ENCODE measurements at regions not wholly inside any gene's neighbourhood (a gene's known extent, or its start where the extent isn't known, plus 50 kb on each side); places are given as distances from the start of the nearest gene placed in this dataset.

DNA sequence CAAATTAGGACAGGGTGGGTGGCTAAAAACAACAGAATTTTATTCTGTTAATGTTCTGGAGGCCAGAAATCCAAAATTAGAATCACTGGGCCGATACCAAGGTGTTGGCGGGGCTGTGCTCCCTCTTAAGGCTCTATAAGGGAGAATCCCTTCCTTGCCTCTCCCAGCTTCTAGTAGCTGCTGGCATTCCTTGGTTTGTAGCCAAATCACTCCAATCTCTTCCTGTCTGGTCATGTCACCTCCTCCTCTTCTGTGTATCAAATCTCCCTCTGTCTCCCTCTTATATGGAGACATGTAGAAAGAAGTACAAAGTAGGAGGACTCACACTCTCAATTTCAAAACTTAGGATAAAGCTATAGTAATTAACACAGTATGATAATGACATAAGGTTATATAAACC lies 102.9 kb upstream of the SIRPA start:
- Histone ChIP-seq H3K27ac (no peak overlapping the region), H3K9me3 (no peaks in the 10 kb centered on the region), H3K4me1 (no peaks in the 10 kb centered on the region), H3K36me3 (no peaks in the 10 kb centered on the region), H3K4me3 (no peak overlapping the region), H3K27me3 (peaks cover 0 to 31% (median 0%) of the 10 kb centered on the region in 9 donors)
- intact Hi-C loops (cut with DNase I): no loop called here
- ATAC-seq: no peak
- DNase-seq: no peak
- WGBS, 4 donors: 50 to 65% (median 62%) methylated on average over 2 of the region's 2 CpGs
- no peak for TF ChIP-seq POLR2A (IDR thresholded peaks at IDR 0.05)
- TF ChIP-seq, protein P1, sequence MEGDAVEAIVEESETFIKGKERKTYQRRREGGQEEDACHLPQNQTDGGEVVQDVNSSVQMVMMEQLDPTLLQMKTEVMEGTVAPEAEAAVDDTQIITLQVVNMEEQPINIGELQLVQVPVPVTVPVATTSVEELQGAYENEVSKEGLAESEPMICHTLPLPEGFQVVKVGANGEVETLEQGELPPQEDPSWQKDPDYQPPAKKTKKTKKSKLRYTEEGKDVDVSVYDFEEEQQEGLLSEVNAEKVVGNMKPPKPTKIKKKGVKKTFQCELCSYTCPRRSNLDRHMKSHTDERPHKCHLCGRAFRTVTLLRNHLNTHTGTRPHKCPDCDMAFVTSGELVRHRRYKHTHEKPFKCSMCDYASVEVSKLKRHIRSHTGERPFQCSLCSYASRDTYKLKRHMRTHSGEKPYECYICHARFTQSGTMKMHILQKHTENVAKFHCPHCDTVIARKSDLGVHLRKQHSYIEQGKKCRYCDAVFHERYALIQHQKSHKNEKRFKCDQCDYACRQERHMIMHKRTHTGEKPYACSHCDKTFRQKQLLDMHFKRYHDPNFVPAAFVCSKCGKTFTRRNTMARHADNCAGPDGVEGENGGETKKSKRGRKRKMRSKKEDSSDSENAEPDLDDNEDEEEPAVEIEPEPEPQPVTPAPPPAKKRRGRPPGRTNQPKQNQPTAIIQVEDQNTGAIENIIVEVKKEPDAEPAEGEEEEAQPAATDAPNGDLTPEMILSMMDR (IDR thresholded peaks at IDR 0.05): no peak

DNA sequence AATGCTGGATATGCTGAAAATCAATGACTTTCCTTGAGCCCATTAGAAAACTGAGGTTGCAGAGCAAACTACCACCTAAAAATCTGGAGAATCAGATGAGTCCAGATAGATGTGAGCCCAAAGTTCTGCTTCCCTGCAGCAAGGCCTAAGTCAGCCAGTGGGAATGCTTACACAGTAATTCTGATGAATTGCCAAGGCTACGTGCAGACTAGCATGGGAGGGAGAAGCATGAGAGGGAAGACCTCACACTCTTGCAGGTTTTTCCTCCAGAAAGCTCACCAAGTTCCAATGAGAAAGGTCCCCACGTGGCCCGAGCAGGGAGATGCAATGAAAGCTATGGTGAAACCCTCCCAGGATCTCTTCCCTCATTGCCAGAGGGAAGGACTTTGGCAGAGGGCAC lies 104.8 kb upstream of the SIRPA start:
- peaks cover 0 to 8% (median 0%) of the 10 kb centered on the region in 12 donors for H3K4me1 ChIP-seq
- H3K36me3 ChIP-seq: no peaks in the 10 kb centered on the region
- no peak overlapping the region for H3K27ac ChIP-seq
- no peak overlapping the region for H3K4me3 ChIP-seq
- intact Hi-C loops (cut with DNase I): no loop called here
- ATAC-seq (no peak), DNase-seq (no peak)
- no peaks in the 10 kb centered on the region for H3K9me3 ChIP-seq
- TF ChIP-seq, protein P1 (IDR thresholded peaks at IDR 0.05): no peak
- no peak for TF ChIP-seq POLR2A (IDR thresholded peaks at IDR 0.05)
- WGBS, 4 donors: 13 to 47% (median 35%) methylated on average over 3 of the region's 3 CpGs
- H3K27me3 ChIP-seq: peaks cover 0 to 35% (median 0%) of the 10 kb centered on the region in 9 donors

DNA sequence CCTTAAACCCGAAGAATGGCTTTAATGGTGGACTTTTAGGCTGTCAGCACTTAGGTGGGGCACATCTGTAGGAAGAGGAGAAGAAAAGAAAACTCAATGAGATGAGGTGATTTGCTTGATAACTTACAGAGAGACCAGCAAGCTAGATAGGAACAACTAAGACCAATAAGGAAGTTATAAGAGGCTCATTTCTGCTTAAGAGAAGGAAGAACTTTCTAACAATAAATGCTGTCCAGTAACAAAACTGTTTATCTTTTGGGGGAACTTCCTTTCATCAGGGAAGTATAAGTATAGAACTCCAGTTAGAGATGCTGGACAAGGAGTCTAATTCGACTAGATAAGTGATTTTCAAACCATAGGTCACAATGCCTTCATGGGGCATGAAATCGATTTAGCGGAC lies 107.2 kb upstream of the SIRPA start:
- H3K36me3 ChIP-seq: no peaks in the 10 kb centered on the region
- H3K27me3 ChIP-seq: peaks cover 0 to 33% (median 2%) of the 10 kb centered on the region in 9 donors
- H3K4me1 ChIP-seq: peaks cover 0 to 15% (median 0%) of the 10 kb centered on the region in 12 donors
- ATAC-seq (no peak), DNase-seq (no peak)
- TF ChIP-seq, protein P1 (IDR thresholded peaks at IDR 0.05): no peak
- TF ChIP-seq POLR2A (IDR thresholded peaks at IDR 0.05): no peak
- intact Hi-C loops (cut with DNase I): no loop called here
- no peak overlapping the region for H3K4me3 ChIP-seq
- H3K27ac ChIP-seq: no peak overlapping the region
- H3K9me3 ChIP-seq: no peaks in the 10 kb centered on the region
- 69 to 72% (median 71%) methylated on average over 4 of the region's 4 CpGs for WGBS, 4 donors

DNA sequence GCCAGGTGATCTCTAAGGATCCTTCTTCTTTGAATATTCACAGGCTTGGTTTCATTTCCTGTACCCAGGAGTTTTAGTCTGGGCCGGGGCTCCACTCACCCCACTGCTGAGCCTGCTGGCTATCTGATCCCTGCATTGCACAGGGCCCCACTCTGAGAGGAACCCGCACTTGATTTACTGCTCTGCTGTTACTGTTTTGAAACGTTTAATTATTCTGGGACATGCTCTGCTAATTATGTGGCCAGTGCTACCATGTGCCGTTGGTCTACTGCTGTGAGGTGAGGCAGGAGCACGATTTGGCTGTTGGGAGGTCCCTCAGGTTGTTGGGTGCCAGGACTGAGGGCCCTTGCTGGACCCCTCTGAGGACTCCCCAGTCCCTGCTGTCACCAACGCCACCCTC lies 108.7 kb upstream of the SIRPA start:
- ATAC-seq (no peak), DNase-seq (no peak)
- H3K27ac ChIP-seq: no peak overlapping the region
- intact Hi-C loops (cut with DNase I): no loop called here
- H3K36me3 ChIP-seq: no peaks in the 10 kb centered on the region
- peaks cover 0 to 35% (median 2%) of the 10 kb centered on the region in 9 donors for H3K27me3 ChIP-seq
- TF ChIP-seq, protein P1 (IDR thresholded peaks at IDR 0.05): no peak
- no peak for TF ChIP-seq POLR2A (IDR thresholded peaks at IDR 0.05)
- WGBS, 4 donors: 56 to 64% (median 60%) methylated on average over 6 of the region's 6 CpGs
- H3K9me3 ChIP-seq: no peaks in the 10 kb centered on the region
- H3K4me1 ChIP-seq: peaks cover 0 to 15% (median 0%) of the 10 kb centered on the region in 12 donors
- no peak overlapping the region for H3K4me3 ChIP-seq
